Stimulated activated naive B cell treated with anti-CD40 and anti-IgM and Interleukin-4, amounts not matched to agents 10 μg/mL and 1 μg/mL and 100 μg/mL, for 72 hours (primary cell): ENCODE measurements at regions not wholly inside any gene's neighbourhood (a gene's known extent, or its start where the extent isn't known, plus 50 kb on each side); places are given as distances from the start of the nearest gene placed in this dataset.

Experiments used
- ATAC-seq, 2 donors: fragments of 150-1000 bp; cut with Tn5 transposase; replicated peaks; 2 replicates each; pipeline ENCODE4 v1.10.0; 2021; ENCODE audit warnings: moderate library complexity in 1 of 2
- DNase-seq: peaks from one replicate; pipeline ENCODE4 v3.0.0; 2021
- H3K27ac Mint-ChIP-seq: one replicate; pipeline ENCODE4 v1.8.0; 2022; ENCODE audit warnings: mild to moderate bottlenecking, mixed read lengths
- H3K27me3 Mint-ChIP-seq, 2 donors: one replicate each; pipeline ENCODE4 v1.8.0; 2022; ENCODE audit warnings: mixed read lengths in 2 of 2
- H3K36me3 Mint-ChIP-seq, 2 donors: one replicate each; pipeline ENCODE4 v1.8.0; 2022; ENCODE audit warnings: mixed read lengths in 2 of 2, mild to moderate bottlenecking in 1 of 2
- H3K4me1 Mint-ChIP-seq, 2 donors: one replicate each; pipeline ENCODE4 v1.8.0; 2022; ENCODE audit warnings: mixed read lengths in 2 of 2, mild to moderate bottlenecking in 1 of 2
- H3K4me3 Mint-ChIP-seq, 2 donors: one replicate each; pipeline ENCODE4 v1.8.0; 2022; ENCODE audit warnings: mild to moderate bottlenecking in 2 of 2, mixed read lengths in 2 of 2, moderate library complexity in 1 of 2
- H3K9me3 Mint-ChIP-seq, 2 donors: one replicate each; pipeline ENCODE4 v1.8.0; 2022; ENCODE audit warnings: mixed read lengths in 2 of 2, mild to moderate bottlenecking in 1 of 2

DNA sequence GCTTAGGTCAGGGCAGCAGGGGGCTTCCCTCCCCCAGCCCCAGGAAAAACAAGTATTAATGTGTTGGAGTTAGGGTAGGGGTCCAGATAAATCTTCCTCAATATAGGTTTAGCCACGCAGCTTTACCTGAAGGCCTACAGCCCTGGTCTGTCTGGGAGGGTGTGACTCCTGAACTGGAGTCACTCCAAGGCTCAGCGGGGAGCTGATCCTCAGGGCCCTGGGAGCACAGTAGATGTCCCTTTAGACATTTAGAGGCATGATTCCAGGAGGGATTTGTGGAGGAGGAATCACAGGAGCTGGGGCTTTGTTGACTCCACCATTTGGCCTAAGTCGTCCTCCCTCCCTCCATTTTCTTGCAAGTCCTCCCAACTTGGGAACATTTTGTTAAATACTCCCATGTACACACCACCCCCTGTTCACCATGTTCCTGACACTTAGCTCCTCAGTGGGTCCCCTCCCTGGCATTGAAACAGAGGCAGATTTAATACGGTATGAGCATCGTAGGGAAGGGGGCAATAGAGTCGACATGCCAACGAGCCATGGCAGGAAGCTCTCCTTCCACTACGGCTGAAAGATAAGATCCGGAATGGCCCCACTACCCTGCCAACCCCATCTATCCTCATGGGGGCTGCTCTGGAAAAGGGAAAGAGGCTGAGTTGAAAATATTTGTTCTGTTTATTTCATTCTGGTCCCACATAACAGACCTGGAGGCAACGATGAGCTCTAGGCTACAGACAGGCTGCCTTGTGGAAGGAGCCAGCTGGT, 69.0 kb upstream of the LARS2 start:
- Mint-ChIP-seq H3K4me3 (no peak overlapping the region), H3K9me3 (peaks cover 1 to 3% of the 10 kb centered on the region in 2 donors), H3K36me3 (no peaks in the 10 kb centered on the region), H3K27me3 (peaks cover 4 to 20% of the 10 kb centered on the region in 2 donors), H3K27ac (no peak overlapping the region), H3K4me1 (no peaks in the 10 kb centered on the region)
- DNase-seq (no peak), ATAC-seq (no peak)

DNA sequence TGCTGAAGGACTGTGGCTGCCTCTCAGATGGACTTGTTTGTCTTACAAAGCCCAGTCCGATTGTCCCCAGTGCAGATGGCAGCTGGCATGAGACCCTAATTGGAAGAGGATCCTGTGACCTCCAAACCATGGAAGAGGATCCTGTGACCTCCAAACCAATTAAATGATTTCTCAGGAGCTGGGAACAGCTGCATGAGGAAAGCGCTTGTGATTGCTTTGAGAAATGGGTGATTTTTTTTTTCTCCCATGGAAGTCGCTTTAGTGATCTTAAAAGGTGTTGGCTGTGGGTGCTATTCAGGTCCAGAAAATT, 68.4 kb upstream of the LARS2 start:
- H3K27me3 Mint-ChIP-seq: peaks cover 4 to 19% of the 10 kb centered on the region in 2 donors
- H3K9me3 Mint-ChIP-seq: peaks cover 1 to 3% of the 10 kb centered on the region in 2 donors
- no peak overlapping the region for H3K27ac Mint-ChIP-seq
- no peaks in the 10 kb centered on the region for H3K36me3 Mint-ChIP-seq
- DNase-seq: no peak
- H3K4me1 Mint-ChIP-seq: no peaks in the 10 kb centered on the region
- no peak for ATAC-seq
- H3K4me3 Mint-ChIP-seq: no peak overlapping the region

GRCh38 chr3:45320986-45321385, 67.4 kb upstream of the LARS2 start:
- no peak for ATAC-seq
- Mint-ChIP-seq H3K36me3 (no peaks in the 10 kb centered on the region), H3K27me3 (peaks cover 0 to 18% of the 10 kb centered on the region in 2 donors), H3K4me1 (no peaks in the 10 kb centered on the region), H3K27ac (no peak overlapping the region), H3K9me3 (no peaks in the 10 kb centered on the region), H3K4me3 (no peak overlapping the region)
- no peak for DNase-seq

GRCh38 chr3:45321607-45322391, 66.6 kb upstream of the LARS2 start:
- H3K36me3 Mint-ChIP-seq: no peaks in the 10 kb centered on the region
- H3K9me3 Mint-ChIP-seq: no peaks in the 10 kb centered on the region
- no peak overlapping the region for H3K27ac Mint-ChIP-seq
- H3K27me3 Mint-ChIP-seq: peaks cover 0 to 25% of the 10 kb centered on the region in 2 donors
- H3K4me1 Mint-ChIP-seq: no peaks in the 10 kb centered on the region
- no peak overlapping the region for H3K4me3 Mint-ChIP-seq
- no peak for DNase-seq
- ATAC-seq: no peak

DNA sequence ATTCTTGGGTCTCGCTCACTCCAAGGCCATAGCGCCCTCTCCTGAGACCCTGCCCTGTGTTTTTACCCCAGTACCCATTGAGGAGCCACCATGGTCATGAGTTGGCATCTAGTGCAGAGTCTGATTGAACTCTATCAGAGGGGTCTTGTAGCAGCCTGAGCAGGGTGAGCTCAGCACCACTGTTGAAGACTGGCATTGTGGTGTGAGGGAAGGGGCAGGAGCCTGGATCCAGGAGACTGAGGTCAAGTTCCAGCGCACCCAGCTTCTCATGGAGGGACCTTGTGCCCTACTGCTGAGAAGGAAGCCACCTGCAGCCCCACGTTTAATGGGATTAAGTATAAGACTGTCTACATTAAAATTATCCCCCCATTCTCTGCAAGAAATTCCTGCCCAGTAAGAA, 65.8 kb upstream of the LARS2 start:
- DNase-seq (no peak), ATAC-seq (no peak)
- no peaks in the 10 kb centered on the region for H3K9me3 Mint-ChIP-seq
- H3K4me3 Mint-ChIP-seq: no peak overlapping the region
- H3K36me3 Mint-ChIP-seq: no peaks in the 10 kb centered on the region
- no peak overlapping the region for H3K27ac Mint-ChIP-seq
- H3K27me3 Mint-ChIP-seq: peaks cover 0 to 30% of the 10 kb centered on the region in 2 donors
- H3K4me1 Mint-ChIP-seq: no peaks in the 10 kb centered on the region

GRCh38 chr3:45325676-45326075, 62.7 kb upstream of the LARS2 start:
- Mint-ChIP-seq H3K36me3 (no peaks in the 10 kb centered on the region), H3K27me3 (peaks cover 9 to 51% of the 10 kb centered on the region in 2 donors), H3K4me3 (no peak overlapping the region), H3K4me1 (no peaks in the 10 kb centered on the region), H3K9me3 (no peaks in the 10 kb centered on the region), H3K27ac (no peak overlapping the region)
- ATAC-seq (no peak), DNase-seq (no peak)

- no peak for DNase-seq
- ATAC-seq: no peak
- Mint-ChIP-seq H3K36me3 (no peaks in the 10 kb centered on the region), H3K27ac (no peak overlapping the region), H3K27me3 (peaks cover 21 to 57% of the 10 kb centered on the region in 2 donors), H3K4me1 (no peaks in the 10 kb centered on the region), H3K9me3 (no peaks in the 10 kb centered on the region), H3K4me3 (no peak overlapping the region)
Observed at GRCh38 chr3:45329761-45330305, 58.5 kb upstream of the LARS2 start.

DNA sequence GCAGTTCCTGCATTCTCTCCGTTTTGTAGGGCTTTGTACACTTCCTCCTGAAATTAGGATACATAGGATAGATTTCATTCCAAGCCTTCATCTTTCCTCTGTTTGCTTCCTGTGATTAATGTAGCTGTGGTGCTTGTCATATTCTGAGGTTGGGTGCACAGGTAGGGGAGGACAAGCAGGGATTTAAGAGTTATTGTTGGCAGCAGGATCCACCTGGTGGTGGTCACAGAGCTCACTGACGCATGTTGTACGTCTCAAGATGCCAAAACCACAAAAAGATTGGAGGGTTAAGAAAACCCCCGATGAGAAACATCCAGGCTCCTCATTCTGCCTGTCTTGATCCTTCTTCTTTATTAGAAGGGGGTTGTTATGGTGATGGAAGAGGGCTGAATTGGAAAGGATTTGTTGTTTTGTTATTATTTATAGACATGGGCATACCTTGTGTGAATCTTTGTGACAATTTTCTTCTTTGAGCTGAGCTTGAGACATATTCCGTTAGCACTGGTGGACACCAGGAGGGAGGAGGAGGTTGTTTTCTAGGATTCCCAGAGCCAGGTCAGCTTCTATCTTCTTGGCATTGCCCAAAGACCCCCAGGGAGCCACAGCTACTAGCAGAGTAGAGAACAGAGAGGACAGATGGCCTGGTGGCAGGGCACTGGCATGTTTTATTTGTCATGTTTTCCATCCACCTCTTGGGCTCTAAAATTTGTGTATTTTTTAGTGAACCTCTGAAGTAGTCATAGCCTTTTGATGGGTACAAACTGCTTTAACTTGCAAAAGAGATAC, 57.7 kb upstream of the LARS2 start:
- Mint-ChIP-seq H3K27ac (no peak overlapping the region), H3K27me3 (peaks cover 28 to 62% of the 10 kb centered on the region in 2 donors)
- DNase-seq: no peak

DNA sequence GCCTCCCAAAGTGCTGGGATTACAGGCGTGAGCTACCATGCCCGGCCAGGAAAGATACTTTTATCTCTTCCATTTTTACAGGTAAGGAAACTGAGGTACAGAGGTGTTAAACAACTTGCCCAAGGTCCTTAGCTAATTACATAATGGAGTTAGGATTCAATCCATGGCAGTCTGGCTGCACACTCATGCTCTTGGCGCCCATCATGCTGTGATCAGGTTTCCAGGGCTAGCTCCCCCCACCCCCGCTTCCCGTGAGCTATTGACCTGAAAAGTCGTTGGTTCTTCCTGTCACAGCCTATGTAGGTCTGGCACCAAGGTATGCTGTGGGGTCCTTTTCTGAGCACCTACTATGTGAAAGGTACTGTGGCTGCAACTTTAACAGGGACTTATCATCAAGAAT, 55.9 kb upstream of the LARS2 start:
- H3K36me3 Mint-ChIP-seq: no peaks in the 10 kb centered on the region
- no peaks in the 10 kb centered on the region for H3K9me3 Mint-ChIP-seq
- no peaks in the 10 kb centered on the region for H3K4me1 Mint-ChIP-seq
- no peak overlapping the region for H3K4me3 Mint-ChIP-seq
- H3K27ac Mint-ChIP-seq: no peak overlapping the region
- H3K27me3 Mint-ChIP-seq: peaks cover 37 to 52% of the 10 kb centered on the region in 2 donors
- no peak for DNase-seq
- no peak for ATAC-seq

More for the DNA sequence above, 57.7 kb upstream of the LARS2 start:
- Mint-ChIP-seq H3K4me3 (no peak overlapping the region), H3K4me1 (no peaks in the 10 kb centered on the region), H3K36me3 (no peaks in the 10 kb centered on the region), H3K9me3 (no peaks in the 10 kb centered on the region)
- ATAC-seq: no peak

DNA sequence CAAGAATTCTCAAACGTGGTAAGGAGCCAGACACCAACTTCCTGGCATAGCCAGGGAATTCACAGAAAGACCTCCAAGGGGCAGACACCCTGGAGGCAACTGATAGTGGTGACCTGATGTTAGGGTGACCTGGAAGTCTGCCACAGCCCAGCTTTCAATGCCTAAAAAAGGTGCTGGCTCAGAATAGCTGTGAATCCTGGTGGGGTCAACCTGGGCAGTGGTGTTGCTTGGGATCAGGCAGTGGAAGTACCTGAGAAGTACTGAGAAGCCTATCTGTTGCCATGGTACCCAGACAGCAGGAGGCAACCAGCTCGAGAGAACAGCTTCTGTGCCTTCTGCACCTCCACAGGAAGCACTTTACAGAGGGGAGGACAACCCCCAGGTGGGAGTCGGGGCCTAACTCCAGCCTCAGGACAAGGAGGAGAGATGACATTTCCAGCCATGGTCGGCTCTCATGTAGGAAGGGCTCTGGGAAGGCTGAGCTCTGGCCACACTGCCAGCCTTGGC, 55.4 kb upstream of the LARS2 start:
- no peak overlapping the region for H3K27ac Mint-ChIP-seq
- no peaks in the 10 kb centered on the region for H3K9me3 Mint-ChIP-seq
- DNase-seq (no peak), ATAC-seq (no peak)
- H3K4me1 Mint-ChIP-seq: no peaks in the 10 kb centered on the region
- peaks cover 39 to 52% of the 10 kb centered on the region in 2 donors for H3K27me3 Mint-ChIP-seq
- no peak overlapping the region for H3K4me3 Mint-ChIP-seq
- H3K36me3 Mint-ChIP-seq: no peaks in the 10 kb centered on the region

DNA sequence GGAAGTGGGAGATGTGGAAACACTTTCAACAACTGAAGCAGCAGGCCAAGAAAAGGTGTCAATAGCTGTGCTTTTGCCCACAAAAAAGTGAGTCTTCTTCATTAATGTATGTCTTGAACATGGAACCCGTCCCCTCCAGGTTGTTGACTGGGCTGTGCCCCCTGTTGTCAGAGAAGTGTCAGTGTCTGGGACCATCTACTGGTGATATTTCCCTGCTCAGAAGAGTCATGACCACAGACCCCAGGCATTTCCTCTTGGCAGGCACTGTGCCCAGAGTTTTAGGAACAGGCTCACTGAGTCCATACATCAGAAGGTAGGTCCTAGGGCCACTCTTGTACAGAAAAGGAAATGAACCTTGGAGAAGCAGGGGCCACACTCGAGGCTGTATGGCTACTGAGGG, 54.8 kb upstream of the LARS2 start:
- no peak for DNase-seq
- Mint-ChIP-seq H3K9me3 (no peaks in the 10 kb centered on the region), H3K27me3 (peaks cover 40 to 51% of the 10 kb centered on the region in 2 donors), H3K27ac (no peak overlapping the region), H3K4me1 (no peaks in the 10 kb centered on the region), H3K36me3 (no peaks in the 10 kb centered on the region), H3K4me3 (no peak overlapping the region)
- ATAC-seq: no peak

DNA sequence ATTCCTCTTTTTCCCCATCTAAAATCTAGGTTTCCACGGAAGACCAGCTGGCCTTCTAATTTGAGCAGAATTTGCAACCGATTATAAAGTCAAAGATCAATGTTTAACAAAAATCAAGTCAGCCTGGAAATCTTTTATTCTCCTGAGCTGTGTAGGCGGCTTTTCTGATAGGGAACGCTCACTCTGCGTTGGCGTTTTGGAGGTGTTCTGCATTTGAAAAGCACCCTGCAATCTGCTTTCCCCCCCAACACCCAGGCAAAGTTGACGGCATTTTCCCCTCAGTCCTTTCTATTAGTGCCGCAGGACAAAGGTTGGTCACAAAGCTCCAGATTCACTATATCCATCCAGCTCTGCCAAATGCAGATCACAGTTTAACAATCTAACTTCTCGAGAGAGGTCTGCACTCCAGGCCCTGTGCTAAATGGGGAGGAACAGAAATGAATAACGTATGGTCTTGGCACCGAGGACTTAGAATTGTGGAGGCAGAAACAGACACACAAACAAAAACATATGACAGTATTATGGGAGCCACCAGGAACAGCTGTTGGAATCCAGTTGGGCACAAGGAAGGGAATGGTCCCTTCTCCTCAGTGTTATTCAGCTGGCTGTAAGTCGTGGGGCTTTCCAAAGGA, 50.4 kb upstream of the LARS2 start:
- Mint-ChIP-seq H3K4me3 (no peak overlapping the region), H3K27ac (no peak overlapping the region), H3K4me1 (no peaks in the 10 kb centered on the region), H3K36me3 (no peaks in the 10 kb centered on the region), H3K9me3 (no peaks in the 10 kb centered on the region), H3K27me3 (peaks cover 29 to 31% of the 10 kb centered on the region in 2 donors)
- DNase-seq (no peak), ATAC-seq (no peak)
